ENCODE measurements at regions not wholly inside any gene's neighbourhood (a gene's known extent, or its start where the extent isn't known, plus 50 kb on each side); places are given as distances from the start of the nearest gene placed in this dataset.

- in situ Hi-C loops (cut with MboI): no loop called here
- CTCF ChIA-PET (ENCODE audit: low intra/inter-chr PET ratio): no interaction called here
- TF ChIP-seq HBP1 (CRISPR knock-in tag; IDR thresholded peaks at IDR 0.05): no peak
- no peak for TF ChIP-seq FOXK2 (conservative IDR thresholded peaks at IDR 0.05 in 1 of 2, IDR thresholded peaks at IDR 0.05 in 1 of 2; ENCODE audit: low read depth in 2 of 2)
- TF ChIP-seq ZNF444 (CRISPR knock-in tag; IDR thresholded peaks at IDR 0.05): no peak
- no peak for TF ChIP-seq RBM34 (IDR thresholded peaks at IDR 0.05; ENCODE audit: borderline replicate concordance, insufficient read depth, low read length)
- no peak for TF ChIP-seq JUND (IDR thresholded peaks at IDR 0.05; ENCODE audit: borderline replicate concordance, low read depth, low read length)
- no peak for TF ChIP-seq JUND (tag; IDR thresholded peaks at IDR 0.05; ENCODE audit: borderline replicate concordance, low read depth, low read length)
- TF ChIP-seq ZFP30 (CRISPR knock-in tag; IDR thresholded peaks at IDR 0.05; ENCODE audit: borderline replicate concordance): no peak
- no peak for TF ChIP-seq ZC3H4 (CRISPR knock-in tag; IDR thresholded peaks at IDR 0.05; ENCODE audit: borderline replicate concordance)
- TF ChIP-seq TFAM (CRISPR knock-in tag; conservative IDR thresholded peaks at IDR 0.05): no peak
- TF ChIP-seq RBM17 (IDR thresholded peaks at IDR 0.05; ENCODE audit: borderline replicate concordance, low read depth, low read length): no peak
- no peak for TF ChIP-seq UBTF (IDR thresholded peaks at IDR 0.05; ENCODE audit: borderline replicate concordance in 1 of 2, low read depth in 2 of 2, low read length in 2 of 2)
- TF ChIP-seq RB1 (IDR thresholded peaks at IDR 0.05; ENCODE audit: low read depth): no peak
- TF ChIP-seq HEY1 (CRISPR knock-in tag; IDR thresholded peaks at IDR 0.05; ENCODE audit: borderline replicate concordance): no peak
- no peak for TF ChIP-seq KLF16 (IDR thresholded peaks at IDR 0.05)
- no peak for TF ChIP-seq PTRF (tag; IDR thresholded peaks at IDR 0.05)
- TF ChIP-seq EP300 (IDR thresholded peaks at IDR 0.05; ENCODE audit: low read length): no peak
- TF ChIP-seq ZNF23 (CRISPR knock-in tag; IDR thresholded peaks at IDR 0.05): no peak
- TF ChIP-seq TFAP4 (CRISPR knock-in tag; IDR thresholded peaks at IDR 0.05; ENCODE audit: borderline replicate concordance): no peak
- TF ChIP-seq ZNF551 (CRISPR knock-in tag; IDR thresholded peaks at IDR 0.05): no peak
- no peak for TF ChIP-seq ZNF696 (CRISPR knock-in tag; conservative IDR thresholded peaks at IDR 0.05)
These were observed 148.2 kb downstream of the IRX5 start for GRCh38 chr16:55078699-55079410.

More at GRCh38 chr16:55078699-55079410, 148.2 kb downstream of the IRX5 start:
- POLR2A ChIA-PET: no interaction called here
- FAIRE-seq: no peak
- H4K20me1 ChIP-seq (replicated peaks; ENCODE audit: control insufficient read depth, insufficient read depth, low read length): no peaks in the 10 kb centered on the region
- no peaks in the 10 kb centered on the region for H3K36me3 ChIP-seq (ENCODE audit: control insufficient read depth, insufficient read depth, low read length)
- H2AFZ ChIP-seq (ENCODE audit: low read depth, low read length): no peak overlapping the region
- no peaks in the 10 kb centered on the region for H3K4me1 ChIP-seq (replicated peaks in 1 of 2; ENCODE audit: control insufficient read depth in 2 of 2, insufficient read depth in 2 of 2, low read length in 2 of 2)
- BruUV-seq (replicated peaks): no TSS peak
- H3K4me2 ChIP-seq (ENCODE audit: insufficient read depth, low read length): no peak overlapping the region
- no peaks in the 10 kb centered on the region for H3K9me3 ChIP-seq (replicated peaks; ENCODE audit: control insufficient read depth, insufficient read depth, low read depth, low read length)
- ATAC-seq: no peak
- DNase-seq (ENCODE audit: extremely low read depth in 1 of 4, low spot score in 3 of 4): no peak
- no peak overlapping the region for H3K4me3 ChIP-seq
- 4% methylated on average over 8 of the region's 8 CpGs for WGBS (ENCODE audit: insufficient coverage, low coverage, missing lambda C conversion rate)
- H3K9ac ChIP-seq (ENCODE audit: insufficient read depth in 1 of 2, low read depth in 2 of 2, low read length in 2 of 2): no peak overlapping the region
- intact Hi-C loops (cut with micrococcal nuclease): no loop called here
- H3K27me3 ChIP-seq (ENCODE audit: control insufficient read depth in 2 of 2, insufficient read depth in 2 of 2, low read length in 2 of 2): peaks cover 12 to 17% of the 10 kb centered on the region in 2 experiments; a peak in 4 of 5 replicates
- H3K79me2 ChIP-seq (ENCODE audit: control insufficient read depth, insufficient read depth, low read length): no peaks in the 10 kb centered on the region
- no peak overlapping the region for H3K27ac ChIP-seq (ENCODE audit: extremely low read depth, low read depth, low read length)
- no peaks in the 10 kb centered on the region for H3K9me1 ChIP-seq (ENCODE audit: control insufficient read depth, insufficient read depth, low read length)

All from K562 (cell line).